GM19468 (cell line): ENCODE measurements at regions not wholly inside any gene's neighbourhood (a gene's known extent, or its start where the extent isn't known, plus 50 kb on each side); places are given as distances from the start of the nearest gene placed in this dataset.

Experiments used
- ATAC-seq: cut with Tn5 transposase; IDR thresholded peaks from one replicate; pipeline ENCODE4 v1.9.1; 2021; ENCODE audit warnings: mild to moderate bottlenecking, moderate library complexity, moderate number of reproducible peaks; ENCODE audit not compliant: unreplicated experiment; ENCODE audit errors: extremely low read depth

- no peak for ATAC-seq
Measured at GRCh38 chr10:31720546-31720945, 208.1 kb downstream of the ARHGAP12 start.

- no peak for ATAC-seq
Measured at GRCh38 chr10:31709476-31709875, 219.2 kb downstream of the ARHGAP12 start.

GRCh38 chr10:31709028-31709427 lies 219.6 kb downstream of the ARHGAP12 start:
- no peak for ATAC-seq

- ATAC-seq, result no peak
Measured at GRCh38 chr10:31708474-31708873, 220.2 kb downstream of the ARHGAP12 start.

- ATAC-seq, result no peak
Measured at GRCh38 chr10:31708046-31708445, 220.6 kb downstream of the ARHGAP12 start.

GRCh38 chr10:31707093-31708039 lies 221.3 kb downstream of the ARHGAP12 start:
- peak; percentile 70 for ATAC-seq

GRCh38 chr10:31706464-31707092 lies 222.1 kb downstream of the ARHGAP12 start:
- no peak for ATAC-seq

- ATAC-seq, result no peak
Measured at GRCh38 chr10:31705136-31705535, 223.5 kb downstream of the ARHGAP12 start.

GRCh38 chr10:31704195-31704594 lies 224.4 kb downstream of the ARHGAP12 start:
- no peak for ATAC-seq

- ATAC-seq, result no peak
Measured at GRCh38 chr10:31702954-31703353, 225.7 kb downstream of the ARHGAP12 start.

GRCh38 chr10:31702005-31702404 lies 226.6 kb downstream of the ARHGAP12 start:
- no peak for ATAC-seq

- ATAC-seq, result no peak
Measured at GRCh38 chr10:31701546-31701945, 227.1 kb downstream of the ARHGAP12 start.

- ATAC-seq, result no peak
Measured at GRCh38 chr10:31700181-31700611, 228.4 kb downstream of the ARHGAP12 start.

- no peak for ATAC-seq
Measured at GRCh38 chr10:31698181-31698830, 230.3 kb downstream of the ARHGAP12 start.

GRCh38 chr10:31697271-31698180 lies 231.1 kb downstream of the ARHGAP12 start:
- no peak for ATAC-seq

- no peak for ATAC-seq
Measured at GRCh38 chr10:31694929-31695837, 233.4 kb downstream of the ARHGAP12 start.

- no peak for ATAC-seq
Measured at GRCh38 chr10:31694126-31694685, 234.4 kb downstream of the ARHGAP12 start.

- ATAC-seq, result no peak
Measured at GRCh38 chr10:31693491-31693890, 235.1 kb downstream of the ARHGAP12 start.

- ATAC-seq, result no peak
Measured at GRCh38 chr10:31689233-31689632, 239.4 kb downstream of the ARHGAP12 start.
